AG04450 (cell line): ENCODE measurements at regions not wholly inside any gene's neighbourhood (a gene's known extent, or its start where the extent isn't known, plus 50 kb on each side); places are given as distances from the start of the nearest gene placed in this dataset.

Source experiments
- CTCF ChIA-PET: fragments of 300-600, 350-600 bp; formaldehyde crosslinking; extraction: SDS; loops from one replicate; lab custom pipeline; 2022; ENCODE audit warnings: antibody characterized with exemption, inconsistent platforms; lab: Charles Lee
- POLR2A ChIA-PET: fragments of 350-600 bp; formaldehyde crosslinking; extraction: SDS; loops from one replicate; lab custom pipeline; 2021; ENCODE audit warnings: antibody characterized with exemption, inconsistent platforms; lab: Yijun Ruan, JAX
- DNase-seq: peaks from one replicate; pipeline ENCODE4 v3.0.0-alpha.2; 2011; ENCODE audit warnings: low read depth, low spot score
- H3K27ac ChIP-seq: one replicate; pipeline ENCODE4 v1.5.1; 2012; ENCODE audit warnings: low read depth, low read length, control low read depth
- H3K27me3 ChIP-seq: one replicate; pipeline ENCODE4 v1.6.0; 2012; ENCODE audit warnings: low read length; ENCODE audit not compliant: control insufficient read depth, insufficient read depth
- H3K4me3 ChIP-seq: 2 replicates; pipeline ENCODE4 v1.5.1; 2011; ENCODE audit warnings: mild to moderate bottlenecking, low read depth, low read length, control low read depth
- H3K9me3 ChIP-seq: 2 replicates; pipeline ENCODE4 v1.5.1; 2012; ENCODE audit warnings: low read length; ENCODE audit not compliant: control insufficient read depth, insufficient read depth
- TF ChIP-seq, protein P1 (sequence below): IDR thresholded peaks from 2 replicates; pipeline ENCODE4 v1.5.1; 2011; ENCODE audit warnings: low read depth, low read length, control low read depth, inconsistent platforms

DNA sequence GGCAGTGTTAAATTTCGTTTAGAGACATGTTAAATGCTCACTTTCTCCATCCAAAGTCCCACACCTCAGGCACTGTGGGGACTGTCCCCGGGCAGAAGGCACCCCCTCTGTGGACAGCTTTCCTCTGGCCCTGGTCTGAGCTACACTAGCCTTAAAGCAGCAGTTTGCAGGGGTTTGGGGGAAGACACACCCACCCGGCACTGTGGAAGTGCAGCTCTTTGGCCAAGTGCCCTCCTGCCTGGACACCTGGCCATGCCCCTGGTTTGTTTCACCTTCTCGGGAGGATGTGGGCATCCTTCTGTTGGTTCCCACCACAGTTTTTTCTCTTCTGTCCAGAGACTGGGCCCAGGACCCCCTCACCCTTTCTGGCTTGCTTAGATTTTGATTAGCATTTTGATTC lies 1254.7 kb downstream of the BRD1 start:
- H3K4me3 ChIP-seq = no peak overlapping the region
- CTCF ChIA-PET = no interaction called here
- TF ChIP-seq, protein P1, sequence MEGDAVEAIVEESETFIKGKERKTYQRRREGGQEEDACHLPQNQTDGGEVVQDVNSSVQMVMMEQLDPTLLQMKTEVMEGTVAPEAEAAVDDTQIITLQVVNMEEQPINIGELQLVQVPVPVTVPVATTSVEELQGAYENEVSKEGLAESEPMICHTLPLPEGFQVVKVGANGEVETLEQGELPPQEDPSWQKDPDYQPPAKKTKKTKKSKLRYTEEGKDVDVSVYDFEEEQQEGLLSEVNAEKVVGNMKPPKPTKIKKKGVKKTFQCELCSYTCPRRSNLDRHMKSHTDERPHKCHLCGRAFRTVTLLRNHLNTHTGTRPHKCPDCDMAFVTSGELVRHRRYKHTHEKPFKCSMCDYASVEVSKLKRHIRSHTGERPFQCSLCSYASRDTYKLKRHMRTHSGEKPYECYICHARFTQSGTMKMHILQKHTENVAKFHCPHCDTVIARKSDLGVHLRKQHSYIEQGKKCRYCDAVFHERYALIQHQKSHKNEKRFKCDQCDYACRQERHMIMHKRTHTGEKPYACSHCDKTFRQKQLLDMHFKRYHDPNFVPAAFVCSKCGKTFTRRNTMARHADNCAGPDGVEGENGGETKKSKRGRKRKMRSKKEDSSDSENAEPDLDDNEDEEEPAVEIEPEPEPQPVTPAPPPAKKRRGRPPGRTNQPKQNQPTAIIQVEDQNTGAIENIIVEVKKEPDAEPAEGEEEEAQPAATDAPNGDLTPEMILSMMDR = no peak
- no peak for DNase-seq
- H3K27ac ChIP-seq = no peak overlapping the region
- H3K27me3 ChIP-seq = no peaks in the 10 kb centered on the region
- POLR2A ChIA-PET = no interaction called here
- peaks cover 54% of the 10 kb centered on the region for H3K9me3 ChIP-seq

DNA sequence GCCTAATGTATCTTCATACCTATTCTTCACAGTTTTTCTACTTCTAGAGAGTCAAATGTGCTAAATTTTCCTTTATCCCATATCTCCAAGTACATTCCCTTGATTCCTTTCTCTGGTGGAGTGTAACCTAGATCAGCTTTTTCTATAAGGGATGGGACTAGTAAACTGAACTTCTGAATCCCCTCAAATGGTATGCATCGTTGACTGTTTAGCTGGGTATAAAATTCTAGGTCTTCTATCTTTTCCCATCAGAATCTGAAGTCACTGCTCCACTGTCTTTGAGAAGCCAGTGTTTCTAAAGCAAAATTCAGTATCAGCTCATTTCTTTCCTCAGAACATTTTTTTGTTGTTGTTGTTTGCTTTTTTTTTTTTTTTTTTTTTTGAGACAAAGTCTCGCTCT lies 1256.8 kb downstream of the BRD1 start:
- no peaks in the 10 kb centered on the region for H3K27me3 ChIP-seq
- peaks cover 64% of the 10 kb centered on the region for H3K9me3 ChIP-seq
- POLR2A ChIA-PET = no interaction called here
- no peak overlapping the region for H3K27ac ChIP-seq
- no peak overlapping the region for H3K4me3 ChIP-seq
- TF ChIP-seq, protein P1 = no peak
- DNase-seq = no peak
- CTCF ChIA-PET = no interaction called here

DNA sequence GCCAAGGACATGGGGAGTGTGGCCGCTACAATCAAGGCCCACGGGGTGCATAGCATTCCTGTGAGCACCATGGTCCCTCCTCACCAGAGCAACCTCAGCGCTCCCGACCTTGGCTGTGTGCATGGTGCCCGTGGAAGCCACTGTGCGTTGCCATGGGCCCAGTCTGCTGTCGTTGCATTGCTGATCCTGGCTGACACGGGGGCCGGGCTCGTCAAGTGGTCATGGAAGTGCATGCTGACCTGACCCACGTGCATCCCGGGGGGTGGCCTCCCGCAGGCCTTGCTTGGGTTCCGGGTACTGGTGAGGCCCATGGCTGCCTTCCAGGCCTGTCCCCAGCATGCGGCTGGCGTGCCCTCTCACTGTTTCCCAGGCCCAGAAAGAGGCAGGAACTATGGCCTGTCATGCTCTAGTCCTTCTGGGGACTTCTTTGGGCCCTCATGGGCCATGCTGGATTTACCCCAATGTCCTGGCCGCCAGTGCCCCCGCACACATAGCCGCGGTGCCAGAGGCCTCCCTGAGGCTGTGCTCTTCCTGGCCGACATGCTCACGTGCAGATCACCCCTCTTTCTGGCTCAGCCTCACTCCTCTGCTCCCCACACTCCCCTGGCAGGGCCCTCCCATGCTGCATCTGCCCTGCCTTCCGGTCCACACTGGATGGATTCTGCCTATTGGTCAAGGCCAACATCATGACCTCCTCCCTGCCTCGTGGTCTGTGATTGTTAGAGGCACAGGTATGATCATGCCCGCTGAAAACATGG lies 1258.0 kb downstream of the BRD1 start:
- TF ChIP-seq, protein P1 = no peak
- CTCF ChIA-PET = no interaction called here
- no peak for DNase-seq
- POLR2A ChIA-PET = no interaction called here
- Histone ChIP-seq H3K27me3 (no peaks in the 10 kb centered on the region), H3K9me3 (peaks cover 72% of the 10 kb centered on the region), H3K27ac (no peak overlapping the region), H3K4me3 (no peak overlapping the region)

GRCh38 chr22:48568736-48569330 lies 1258.8 kb downstream of the BRD1 start:
- ChIA-PET CTCF (no interaction called here), POLR2A (no interaction called here)
- Histone ChIP-seq H3K4me3 (no peak overlapping the region), H3K27ac (no peak overlapping the region), H3K27me3 (no peaks in the 10 kb centered on the region), H3K9me3 (peaks cover 72% of the 10 kb centered on the region)
- DNase-seq = no peak
- TF ChIP-seq, protein P1 = no peak

DNA sequence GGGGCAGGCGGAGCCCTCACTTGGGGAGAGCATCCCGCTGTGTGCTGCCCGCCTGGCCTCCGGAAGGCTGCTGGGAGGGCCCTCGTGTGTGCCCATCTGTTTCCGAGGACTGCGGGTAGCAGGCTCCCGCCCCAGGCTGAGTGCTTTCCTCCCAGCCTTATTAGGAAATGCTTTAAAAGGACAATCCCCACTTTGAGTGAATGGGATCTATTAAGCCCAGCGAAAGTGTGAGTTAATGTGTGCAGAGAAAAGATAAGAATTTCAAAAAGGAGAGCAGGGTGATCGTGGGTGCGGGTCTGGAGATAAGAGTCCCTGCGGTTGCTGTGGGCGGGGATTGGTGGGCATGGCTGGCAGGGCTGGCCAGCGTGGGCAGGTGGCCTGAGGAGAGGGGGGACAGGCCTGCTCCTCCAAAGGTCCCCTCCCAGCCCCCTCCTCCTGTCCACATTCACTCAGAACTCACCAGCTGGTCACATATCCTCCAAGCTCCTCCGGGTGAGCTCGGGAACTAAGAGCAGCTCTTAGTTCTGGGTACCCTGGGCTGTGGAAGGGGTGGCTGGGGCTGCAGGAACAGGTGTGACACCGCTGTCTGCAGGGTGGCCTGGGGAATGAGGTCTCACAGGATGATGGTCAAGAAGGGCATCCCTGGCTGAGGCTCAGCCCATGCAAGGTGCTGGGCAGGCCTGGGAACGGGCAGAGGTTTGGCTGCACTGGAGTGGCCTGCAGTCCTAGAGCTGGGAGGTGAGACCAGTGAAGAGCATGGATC lies 1260.3 kb downstream of the BRD1 start:
- Histone ChIP-seq H3K27ac (no peak overlapping the region), H3K27me3 (no peaks in the 10 kb centered on the region), H3K9me3 (peaks cover 80% of the 10 kb centered on the region), H3K4me3 (no peak overlapping the region)
- TF ChIP-seq, protein P1 = no peak
- POLR2A ChIA-PET = no interaction called here
- no peak for DNase-seq
- CTCF ChIA-PET = no interaction called here
